Left ventricle myocardium inferior (tissue), 1 donor: ENCODE measurements at regions not wholly inside any gene's neighbourhood (a gene's known extent, or its start where the extent isn't known, plus 50 kb on each side); places are given as distances from the start of the nearest gene placed in this dataset.

Experiments used
- DNase-seq: peaks from one replicate; pipeline ENCODE4 v3.0.0-alpha.2; 2020
- H3K27ac ChIP-seq: fragments of 200-600 bp; replicated peaks from 2 replicates; pipeline ENCODE4 v1.8.0; 2021
- H3K27me3 ChIP-seq: fragments of 200-600 bp; 2 replicates; pipeline ENCODE4 v1.8.0; 2021; ENCODE audit warnings: low read depth
- H3K36me3 ChIP-seq: fragments of 200-600 bp; 2 replicates; pipeline ENCODE4 v1.8.0; 2021
- H3K4me1 ChIP-seq: fragments of 200-600 bp; 2 replicates; pipeline ENCODE4 v1.8.0; 2021
- H3K4me3 ChIP-seq: fragments of 200-600 bp; 2 replicates; pipeline ENCODE4 v1.8.0; 2021; ENCODE audit warnings: mild to moderate bottlenecking, moderate library complexity
- H3K9me3 ChIP-seq: fragments of 200-600 bp; replicated peaks from 2 replicates; pipeline ENCODE4 v1.8.0; 2021
- CTCF ChIP-seq: fragments of 200-600 bp; IDR thresholded peaks from 2 replicates; pipeline ENCODE4 v1.8.0; 2021; ENCODE audit warnings: antibody characterized with exemption, mild to moderate bottlenecking, borderline replicate concordance
- intact Hi-C: fragments of 100-400 bp; cut with micrococcal nuclease; formaldehyde crosslinking; loops from one replicate; pipeline ENCODE4 v1.11.0; 2022
- donor health status: DM: no; HTN: yes; CAD: no; lungs with severe emphysema.

GRCh38 chr6:170224694-170225660 lies 65.9 kb downstream of the DLL1 start:
- Histone ChIP-seq H3K27me3 (no peaks in the 10 kb centered on the region), H3K27ac (no peak overlapping the region), H3K9me3 (no peaks in the 10 kb centered on the region), H3K4me3 (no peak overlapping the region), H3K4me1 (peaks cover 7% of the 10 kb centered on the region), H3K36me3 (no peaks in the 10 kb centered on the region)
- no peak for TF ChIP-seq CTCF
- no peak for DNase-seq
- intact Hi-C loops = no loop called here

GRCh38 chr6:170223718-170224693 lies 66.9 kb downstream of the DLL1 start:
- intact Hi-C loops = no loop called here
- TF ChIP-seq CTCF = no peak
- Histone ChIP-seq H3K4me1 (peaks cover 7% of the 10 kb centered on the region), H3K27me3 (no peaks in the 10 kb centered on the region), H3K27ac (no peak overlapping the region), H3K4me3 (no peak overlapping the region), H3K9me3 (no peaks in the 10 kb centered on the region), H3K36me3 (no peaks in the 10 kb centered on the region)
- DNase-seq = no peak

GRCh38 chr6:170222498-170223471 lies 68.1 kb downstream of the DLL1 start:
- intact Hi-C loops = no loop called here
- DNase-seq = no peak
- H3K27ac ChIP-seq = peak overlapping the region; percentile 52
- no peaks in the 10 kb centered on the region for H3K27me3 ChIP-seq
- TF ChIP-seq CTCF = no peak
- H3K4me3 ChIP-seq = peak overlapping the region; percentile 33
- H3K4me1 ChIP-seq = peaks cover 7% of the 10 kb centered on the region
- H3K9me3 ChIP-seq = no peaks in the 10 kb centered on the region
- H3K36me3 ChIP-seq = no peaks in the 10 kb centered on the region

- intact Hi-C loops = no loop called here
- H3K36me3 ChIP-seq = no peaks in the 10 kb centered on the region
- TF ChIP-seq CTCF = no peak
- no peak for DNase-seq
- no peaks in the 10 kb centered on the region for H3K27me3 ChIP-seq
- H3K4me3 ChIP-seq = no peak overlapping the region
- H3K4me1 ChIP-seq = peaks cover 7% of the 10 kb centered on the region
- H3K27ac ChIP-seq = peak overlapping the region; percentile 52
- H3K9me3 ChIP-seq = no peaks in the 10 kb centered on the region
Observed at GRCh38 chr6:170221753-170222400, 69.0 kb downstream of the DLL1 start.
